Erythroblast (primary cell): ENCODE measurements at regions not wholly inside any gene's neighbourhood (a gene's known extent, or its start where the extent isn't known, plus 50 kb on each side); places are given as distances from the start of the nearest gene placed in this dataset.

Experiments
- GATA1 ChIP-seq: IDR thresholded peaks from 2 replicates; pipeline ENCODE4 v1.6.1; 2011; ENCODE audit warnings: low read depth, mild to moderate bottlenecking, control low read depth, low read length, moderate library complexity
- POLR2A ChIP-seq: IDR thresholded peaks from 2 replicates; pipeline ENCODE4 v1.6.1; 2011; ENCODE audit warnings: mild to moderate bottlenecking, low read length

GRCh38 chr7:111676167-111676566 lies 113.9 kb upstream of the IMMP2L start:
- TF ChIP-seq POLR2A = no peak
- TF ChIP-seq GATA1 = no peak
